Endodermal cell (in vitro differentiated cells): ENCODE measurements at regions not wholly inside any gene's neighbourhood (a gene's known extent, or its start where the extent isn't known, plus 50 kb on each side); places are given as distances from the start of the nearest gene placed in this dataset.
"Not testable (repeated sequence)": the region's sequence is repeated elsewhere in the genome, so short reads cannot be mapped to it uniquely, and the experiment has no call there.

ENCODE experiments used
- DNase-seq: peaks from one replicate; pipeline ENCODE4 v3.0.0-alpha.2; 2017
- H3K27ac ChIP-seq: 2 replicates; pipeline ENCODE4 v1.5.1; 2013; ENCODE audit warnings: mild to moderate bottlenecking, low read depth, low read length, moderate library complexity
- H3K27me3 ChIP-seq: 2 replicates; pipeline ENCODE4 v1.6.1; 2013; ENCODE audit warnings: mild to moderate bottlenecking, low read length, moderate library complexity; ENCODE audit not compliant: insufficient read depth, control insufficient read depth, poor library complexity, severe bottlenecking
- H3K36me3 ChIP-seq: 2 replicates; pipeline ENCODE4 v1.7.0; 2013; ENCODE audit warnings: mild to moderate bottlenecking, low read length, moderate library complexity; ENCODE audit not compliant: control insufficient read depth, insufficient read depth
- H3K4me1 ChIP-seq: one replicate; pipeline ENCODE4 v1.7.0; 2013; ENCODE audit warnings: low read length; ENCODE audit not compliant: control insufficient read depth, insufficient read depth
- H3K4me3 ChIP-seq: 2 replicates; pipeline ENCODE4 v1.5.1; 2013; ENCODE audit warnings: mild to moderate bottlenecking, low read length, moderate library complexity
- H3K9ac ChIP-seq: 2 replicates; pipeline ENCODE4 v1.6.1; 2013; ENCODE audit warnings: mild to moderate bottlenecking, low read length, moderate library complexity; ENCODE audit not compliant: poor library complexity, severe bottlenecking; ENCODE audit errors: extremely low read depth
- H3K9me3 ChIP-seq: 2 replicates; pipeline ENCODE4 v1.6.1; 2013; ENCODE audit warnings: mild to moderate bottlenecking, low read length, moderate library complexity; ENCODE audit not compliant: control insufficient read depth
- H3K27ac Mint-ChIP-seq: 2 replicates; pipeline ENCODE4 v1.8.0; 2020; ENCODE audit warnings: mixed read lengths
- H3K27me3 Mint-ChIP-seq: 2 replicates; pipeline ENCODE4 v1.8.0; 2021; ENCODE audit warnings: mild to moderate bottlenecking, mixed read lengths; ENCODE audit not compliant: insufficient read depth
- H3K36me3 Mint-ChIP-seq: 2 replicates; pipeline ENCODE4 v1.8.0; 2020; ENCODE audit warnings: low read depth, mixed read lengths
- H3K4me1 Mint-ChIP-seq: 2 replicates; pipeline ENCODE4 v1.8.0; 2020; ENCODE audit warnings: mixed read lengths
- H3K4me3 Mint-ChIP-seq: 2 replicates; pipeline ENCODE4 v1.8.0; 2020; ENCODE audit warnings: mild to moderate bottlenecking, moderate library complexity, mixed read lengths
- H3K9me3 Mint-ChIP-seq: 2 replicates; pipeline ENCODE4 v1.8.0; 2020; ENCODE audit warnings: mild to moderate bottlenecking, mixed read lengths
- WGBS, 2 experiments: methylation state at CpG; one replicate each; pipeline versions ENCODE4 v1.1.5 to v1.1.7; 2013; ENCODE audit warnings: missing lambda C conversion rate in 2 of 2, mixed read lengths in 1 of 2; ENCODE audit not compliant: insufficient coverage in 1 of 2, insufficient read length in 1 of 2; 5-methylcytosine and 5-hydroxymethylcytosine counted together
- TF ChIP-seq, protein P1 (sequence below): fragments of 200-600 bp; sonication (generic); conservative IDR thresholded peaks from 2 replicates; pipeline ENCODE4 v1.5.0; 2021; ENCODE audit warnings: antibody characterized with exemption, mild to moderate bottlenecking

- TF ChIP-seq, protein P1, sequence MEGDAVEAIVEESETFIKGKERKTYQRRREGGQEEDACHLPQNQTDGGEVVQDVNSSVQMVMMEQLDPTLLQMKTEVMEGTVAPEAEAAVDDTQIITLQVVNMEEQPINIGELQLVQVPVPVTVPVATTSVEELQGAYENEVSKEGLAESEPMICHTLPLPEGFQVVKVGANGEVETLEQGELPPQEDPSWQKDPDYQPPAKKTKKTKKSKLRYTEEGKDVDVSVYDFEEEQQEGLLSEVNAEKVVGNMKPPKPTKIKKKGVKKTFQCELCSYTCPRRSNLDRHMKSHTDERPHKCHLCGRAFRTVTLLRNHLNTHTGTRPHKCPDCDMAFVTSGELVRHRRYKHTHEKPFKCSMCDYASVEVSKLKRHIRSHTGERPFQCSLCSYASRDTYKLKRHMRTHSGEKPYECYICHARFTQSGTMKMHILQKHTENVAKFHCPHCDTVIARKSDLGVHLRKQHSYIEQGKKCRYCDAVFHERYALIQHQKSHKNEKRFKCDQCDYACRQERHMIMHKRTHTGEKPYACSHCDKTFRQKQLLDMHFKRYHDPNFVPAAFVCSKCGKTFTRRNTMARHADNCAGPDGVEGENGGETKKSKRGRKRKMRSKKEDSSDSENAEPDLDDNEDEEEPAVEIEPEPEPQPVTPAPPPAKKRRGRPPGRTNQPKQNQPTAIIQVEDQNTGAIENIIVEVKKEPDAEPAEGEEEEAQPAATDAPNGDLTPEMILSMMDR, result no peak
- Histone ChIP-seq H3K27ac (no peak overlapping the region), H3K9ac (no peak overlapping the region), H3K36me3 (no peaks in the 10 kb centered on the region), H3K4me3 (no peak overlapping the region), H3K9me3 (peaks cover 10% of the 10 kb centered on the region), H3K27me3 (no peaks in the 10 kb centered on the region), H3K4me1 (no peaks in the 10 kb centered on the region)
- Mint-ChIP-seq H3K27me3 (no peaks in the 10 kb centered on the region), H3K9me3 (peaks cover 20% of the 10 kb centered on the region), H3K4me1 (peaks cover 3% of the 10 kb centered on the region), H3K4me3 (no peak overlapping the region), H3K27ac (no peak overlapping the region), H3K36me3 (peaks cover 7% of the 10 kb centered on the region)
- DNase-seq, result no peak
- WGBS, 2 experiments, result 83 to 89% methylated on average over 2 of the region's 2 CpGs
Measured at GRCh38 chr3:187858711-187859110, 113.4 kb upstream of the BCL6 start.

- H3K27me3 ChIP-seq, H3K36me3 Mint-ChIP-seq, H3K9ac ChIP-seq, H3K27me3 Mint-ChIP-seq, H3K27ac ChIP-seq, H3K36me3 ChIP-seq, H3K4me1 ChIP-seq, H3K4me1 Mint-ChIP-seq: not testable (repeated sequence)
- Histone ChIP-seq H3K9me3 (peaks cover 10% of the 10 kb centered on the region), H3K4me3 (peak overlapping the region; percentile 71)
- DNase-seq, result peak; percentile 54
- H3K9me3 Mint-ChIP-seq, result peaks cover 28% of the 10 kb centered on the region
- peak overlapping the region; percentile 83 for H3K4me3 Mint-ChIP-seq
- 23% methylated on average over 10 of the region's 22 CpGs; no CpG with 5 or more reads in 1 of the 2 experiments for WGBS, 2 experiments
- H3K27ac Mint-ChIP-seq, result peak overlapping the region; percentile 97
Measured at GRCh38 chr3:187862701-187863277, 117.5 kb upstream of the BCL6 start.

DNA sequence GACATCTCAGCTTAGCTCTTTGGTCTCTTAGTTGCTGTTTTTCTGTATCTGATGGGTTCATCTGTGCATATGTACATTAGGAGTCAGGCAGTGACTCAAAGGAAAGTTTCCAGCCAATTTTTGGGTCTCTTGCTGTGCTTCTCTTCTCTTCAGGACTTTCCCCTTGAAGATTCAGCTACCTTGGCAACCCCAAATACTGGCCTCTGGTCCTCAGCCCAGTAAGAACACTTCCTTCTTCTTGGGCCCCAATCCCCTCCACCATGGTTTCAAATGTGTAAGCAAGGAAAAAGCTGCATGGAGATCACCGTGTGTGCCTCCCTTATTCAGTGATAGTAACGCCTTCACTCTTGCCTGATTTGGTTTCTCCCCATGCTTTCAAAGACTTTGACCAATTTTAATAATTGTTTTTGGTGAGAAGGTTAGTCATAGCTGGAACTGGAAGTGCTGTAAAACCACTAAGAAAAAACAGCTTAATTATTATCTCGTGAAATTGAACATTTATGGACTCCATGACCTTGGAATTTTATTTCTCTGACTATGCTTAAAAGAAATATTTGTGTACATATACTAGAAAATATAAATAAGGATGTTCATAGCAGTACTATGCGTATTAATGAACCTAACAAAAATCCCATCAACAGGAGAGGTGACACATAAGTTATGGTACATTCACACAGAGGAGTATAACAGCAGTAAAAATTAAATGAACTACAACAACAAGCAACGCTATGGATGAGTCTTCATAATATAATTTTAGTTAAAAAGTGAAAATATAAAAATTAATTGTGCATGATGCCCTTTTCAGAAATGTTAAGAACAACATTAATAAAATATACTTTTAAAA lies 125.3 kb upstream of the BCL6 start:
- Mint-ChIP-seq H3K27ac (no peak overlapping the region), H3K4me1 (no peaks in the 10 kb centered on the region), H3K27me3 (no peaks in the 10 kb centered on the region), H3K9me3 (peaks cover 6% of the 10 kb centered on the region), H3K36me3 (peaks cover 23% of the 10 kb centered on the region), H3K4me3 (no peak overlapping the region)
- H3K9me3 ChIP-seq, result peaks cover 5% of the 10 kb centered on the region
- no peak overlapping the region for H3K27ac ChIP-seq
- TF ChIP-seq, protein P1, result no peak
- H3K27me3 ChIP-seq, result no peaks in the 10 kb centered on the region
- no peak for DNase-seq
- H3K36me3 ChIP-seq, result no peaks in the 10 kb centered on the region
- WGBS, 2 experiments, result 79% methylated on average over 3 of the region's 5 CpGs; no CpG with 5 or more reads in 1 of the 2 experiments
- no peak overlapping the region for H3K4me3 ChIP-seq
- H3K4me1 ChIP-seq, result no peaks in the 10 kb centered on the region
- no peak overlapping the region for H3K9ac ChIP-seq
